Right renal cortex interstitium (tissue), 3 donors: ENCODE measurements at regions not wholly inside any gene's neighbourhood (a gene's known extent, or its start where the extent isn't known, plus 50 kb on each side); places are given as distances from the start of the nearest gene placed in this dataset.
"Not testable (repeated sequence)": the region's sequence is repeated elsewhere in the genome, so short reads cannot be mapped to it uniquely, and the experiment has no call there.

Experiments used
- DNase-seq, 3 donors: peaks; one replicate each; pipeline ENCODE4 v3.0.0-alpha.2; 2013; ENCODE audit warnings: low read depth in 3 of 3, low spot score in 2 of 3

DNA sequence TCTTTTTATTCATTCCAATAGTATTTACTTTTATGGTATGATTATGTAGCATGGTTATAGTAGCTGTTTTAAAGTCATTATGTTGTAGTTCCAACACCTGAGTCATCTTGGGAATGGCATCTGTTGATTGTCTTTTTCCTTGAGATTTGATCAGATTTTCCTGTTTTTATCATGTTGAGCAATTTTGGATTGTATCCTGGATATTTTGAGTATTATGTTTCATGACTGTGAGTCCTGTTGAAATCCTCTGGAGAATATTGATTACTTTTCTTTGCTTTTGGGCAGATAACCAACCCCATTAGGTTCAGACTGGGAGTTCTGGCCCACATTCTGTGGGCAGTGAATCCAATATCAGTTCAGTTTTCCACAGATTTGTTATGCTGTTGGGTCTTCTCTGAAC is 163.2 kb upstream of the SPRED2 start:
- no peak for DNase-seq

DNA sequence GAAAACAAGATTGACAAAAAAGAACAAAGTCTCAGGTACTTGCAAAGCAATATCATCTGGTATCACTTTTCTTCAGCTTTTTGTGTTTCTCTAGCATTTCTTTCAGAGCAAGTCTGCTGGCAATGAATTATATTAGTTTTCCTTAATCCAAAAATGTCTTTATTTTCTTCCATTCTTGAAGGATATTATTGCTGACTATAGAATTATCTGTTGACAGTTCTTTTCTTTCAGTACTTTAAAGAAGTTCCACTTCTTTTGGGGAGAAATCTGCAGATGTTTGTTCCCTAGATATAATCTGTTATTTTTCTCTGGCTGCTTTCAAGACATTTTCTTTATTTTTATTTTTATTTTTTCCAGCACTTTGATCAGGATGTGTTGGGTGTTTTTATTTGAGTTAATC is 161.8 kb upstream of the SPRED2 start:
- no peak for DNase-seq

DNA sequence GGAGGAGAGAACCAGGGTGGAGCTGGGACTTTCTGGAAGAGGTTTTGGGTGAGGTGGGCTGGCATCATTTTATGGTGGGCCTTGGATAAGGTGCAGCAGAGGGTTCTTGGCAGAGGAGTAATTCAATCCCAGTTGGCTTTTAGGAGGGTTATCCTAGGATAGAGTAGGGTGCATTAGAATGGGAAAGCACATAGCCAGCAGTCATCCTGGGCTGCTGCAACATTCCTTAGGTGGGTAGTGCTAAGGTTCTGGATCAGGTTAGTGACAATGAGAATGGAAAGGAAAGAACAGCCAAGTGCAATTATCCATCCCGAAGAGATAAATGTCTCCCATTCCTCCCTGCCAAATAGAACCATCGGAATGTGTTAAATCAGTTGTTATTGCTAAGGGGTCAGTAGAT is 157.3 kb upstream of the SPRED2 start:
- DNase-seq, result no peak

DNA sequence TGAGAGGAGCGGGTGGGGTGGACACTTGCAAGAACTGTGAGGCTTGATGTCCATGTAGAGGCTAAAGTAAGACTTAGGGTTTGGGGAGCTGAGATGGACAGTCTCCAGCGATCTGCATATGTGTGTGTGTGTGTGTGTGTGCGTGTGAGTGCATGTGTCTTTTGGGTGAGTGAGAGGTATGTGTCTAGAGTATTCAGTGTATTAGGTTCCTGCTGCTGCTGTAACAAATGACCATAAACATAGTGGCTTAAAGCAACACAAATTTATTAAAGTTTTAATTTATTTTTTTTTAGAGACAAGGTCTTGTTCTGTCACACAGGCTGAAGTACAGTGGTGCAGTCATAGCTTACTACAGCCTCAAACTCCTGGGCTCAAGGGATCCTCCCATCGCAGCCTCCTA is 155.4 kb upstream of the SPRED2 start:
- no peak for DNase-seq

DNA sequence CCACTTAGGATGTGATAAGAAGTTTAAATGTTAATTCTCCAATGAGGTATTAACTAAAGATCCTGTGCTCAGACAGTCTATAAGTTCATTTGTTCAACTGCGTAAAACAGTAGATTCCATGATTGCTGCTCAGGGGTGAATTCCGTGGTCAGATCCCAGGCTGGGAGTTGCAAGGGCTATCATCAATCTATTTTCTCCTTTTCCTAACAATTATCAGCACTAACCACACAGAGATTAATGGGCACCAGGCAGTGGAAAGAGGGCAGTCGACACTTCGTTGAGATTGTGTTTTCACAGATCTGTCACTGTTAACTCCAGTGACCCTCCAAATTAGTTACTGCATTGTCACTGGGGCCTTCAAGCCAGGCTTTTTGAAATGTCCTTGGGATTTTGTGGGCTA is 154.1 kb upstream of the SPRED2 start:
- no peak for DNase-seq

DNA sequence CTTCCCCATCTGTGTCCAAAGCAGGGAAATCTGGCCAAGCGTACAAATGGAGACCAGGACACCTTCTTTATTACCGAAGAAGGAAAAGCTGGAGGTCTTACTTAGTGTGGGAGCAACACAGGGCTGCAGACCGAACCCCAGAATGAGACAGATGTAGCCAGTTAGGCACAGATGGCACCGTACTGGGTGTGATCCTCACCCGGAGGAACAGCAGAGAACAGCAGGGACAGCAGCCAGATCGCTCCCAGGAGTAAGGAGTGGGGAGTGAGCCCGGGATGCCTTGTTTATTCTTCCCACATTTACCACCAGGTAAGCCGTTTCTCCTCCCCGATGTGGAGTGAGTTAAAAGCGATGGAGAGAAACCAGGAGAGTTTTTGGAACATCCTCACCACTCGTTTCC is 150.7 kb upstream of the SPRED2 start:
- no peak for DNase-seq

DNA sequence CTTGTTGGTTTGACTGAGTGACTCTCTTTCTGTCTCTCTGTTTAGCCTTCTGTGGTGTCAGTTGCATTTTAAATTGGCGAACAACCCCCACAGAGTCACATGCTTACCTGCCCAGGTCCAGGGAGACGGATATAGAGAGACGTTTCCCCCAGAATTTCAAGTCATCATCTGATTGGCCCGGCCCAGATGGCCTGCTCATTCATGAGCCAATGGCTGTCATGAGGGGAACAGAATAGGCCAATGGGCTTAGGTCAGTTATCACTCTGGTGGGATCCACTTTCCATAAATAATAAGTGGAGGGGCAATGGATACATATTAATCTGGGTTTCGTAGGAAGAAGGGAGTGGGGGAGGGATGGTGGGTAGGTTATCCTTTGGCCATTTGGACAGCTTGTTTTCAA is 150.0 kb upstream of the SPRED2 start:
- DNase-seq, result no peak

DNA sequence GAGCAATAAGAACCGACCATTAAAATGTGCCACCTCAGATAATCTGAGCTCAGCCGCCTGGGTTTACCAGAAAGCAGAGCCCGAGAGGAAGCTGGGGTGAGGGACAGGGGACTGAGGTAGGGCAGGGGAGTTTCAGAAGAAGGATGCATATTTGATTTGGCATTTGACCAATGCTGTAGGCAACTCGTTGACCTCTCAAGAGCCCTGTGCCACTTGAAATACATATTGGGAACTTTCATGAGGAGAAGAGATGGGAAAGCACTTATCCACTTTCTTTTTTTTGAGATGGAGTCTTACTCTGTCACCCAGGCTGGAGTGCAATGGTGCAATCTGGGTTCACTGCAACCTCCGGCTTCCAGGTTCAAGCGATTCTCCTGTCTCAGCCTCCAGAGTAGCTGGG is 148.4 kb upstream of the SPRED2 start:
- no peak for DNase-seq

DNA sequence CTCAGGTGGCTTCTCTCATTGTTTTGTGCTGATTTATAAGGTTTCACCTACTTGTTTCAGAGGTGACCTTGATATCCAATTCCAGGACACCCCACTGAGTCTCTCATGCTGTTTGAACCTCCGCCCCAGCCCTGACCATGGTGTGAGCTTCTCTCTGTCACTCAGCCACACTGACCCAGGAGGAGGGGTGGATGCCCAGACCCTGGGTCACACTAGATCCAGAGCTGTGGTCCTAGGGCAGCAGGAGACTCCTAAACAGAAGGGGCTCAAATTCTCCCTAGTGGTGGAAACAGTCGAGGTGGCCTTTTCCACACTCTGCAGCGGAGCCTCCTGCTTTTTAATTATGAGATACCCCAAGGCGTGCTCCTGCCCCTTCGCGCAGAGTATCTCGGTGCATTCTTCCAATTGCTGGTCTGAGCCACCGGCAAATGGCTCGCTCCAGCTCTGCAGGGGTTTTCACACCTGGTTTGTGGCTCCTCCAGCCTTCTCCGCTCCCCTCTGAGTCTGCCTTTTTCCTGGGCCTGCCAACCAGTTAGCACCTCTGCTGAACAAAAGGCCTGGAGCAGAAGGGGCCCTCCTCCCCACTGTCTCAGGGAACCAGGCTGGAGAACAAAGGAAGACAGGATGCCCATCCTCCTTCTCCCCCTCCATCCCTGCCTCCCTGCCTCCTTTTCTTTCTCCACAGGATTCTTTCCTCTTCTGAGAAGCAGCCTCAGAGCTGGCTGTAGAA is 147.3 kb upstream of the SPRED2 start:
- DNase-seq, result no peak

DNA sequence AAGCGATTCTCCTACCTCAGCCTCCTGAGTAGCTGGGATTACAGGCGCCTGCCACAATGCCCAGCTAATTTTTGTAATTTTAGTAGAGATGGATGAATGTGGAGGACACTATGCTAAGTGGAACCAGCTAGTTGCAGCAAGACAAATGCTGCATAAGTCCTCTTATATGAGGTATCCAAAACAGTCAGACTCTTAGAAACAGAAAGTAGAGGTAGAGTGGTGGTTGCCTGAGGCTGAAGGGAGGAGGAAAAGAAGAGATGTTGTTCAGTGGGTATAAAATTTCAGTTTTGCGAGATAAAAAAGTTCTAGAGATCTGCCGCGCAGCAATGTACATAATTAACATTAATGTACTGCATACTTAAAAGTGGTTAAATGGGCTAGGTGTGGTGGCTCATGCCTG is 145.3 kb upstream of the SPRED2 start:
- no peak for DNase-seq

DNA sequence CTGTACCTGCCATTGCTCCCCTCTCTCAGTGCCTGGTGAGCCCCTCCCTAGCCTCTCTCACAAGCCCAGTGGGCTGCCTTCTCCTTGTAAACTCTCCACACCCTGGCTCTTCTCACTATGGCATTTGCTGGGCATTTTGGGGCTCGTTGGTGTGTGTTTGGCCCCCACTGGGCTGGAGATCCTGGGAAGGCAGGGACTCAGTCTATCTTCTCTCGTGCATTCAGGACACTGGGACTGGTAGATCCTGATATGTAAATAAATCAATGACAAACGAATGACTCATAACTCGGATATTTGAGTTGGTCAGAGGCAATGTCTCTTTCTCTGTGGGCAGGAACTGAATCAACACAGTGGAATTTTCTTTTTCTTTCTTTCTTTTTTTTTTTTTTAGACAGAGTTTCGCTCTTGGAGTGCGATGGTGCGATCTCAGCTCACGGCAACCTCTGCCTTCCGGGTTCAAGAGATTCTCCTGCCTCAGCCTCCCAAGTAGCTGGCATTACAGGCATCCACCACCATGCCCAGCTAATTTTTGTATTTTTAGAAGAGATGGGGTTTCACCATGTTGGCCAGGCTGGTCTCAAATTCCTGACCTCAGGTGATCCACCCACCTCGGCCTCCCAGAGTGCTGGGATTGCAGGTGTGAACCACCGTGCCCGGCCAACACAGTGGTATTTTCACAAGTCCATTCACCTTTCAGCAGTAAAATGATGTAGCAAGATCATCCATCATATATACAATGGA is 144.6 kb upstream of the SPRED2 start:
- DNase-seq, result no peak

DNA sequence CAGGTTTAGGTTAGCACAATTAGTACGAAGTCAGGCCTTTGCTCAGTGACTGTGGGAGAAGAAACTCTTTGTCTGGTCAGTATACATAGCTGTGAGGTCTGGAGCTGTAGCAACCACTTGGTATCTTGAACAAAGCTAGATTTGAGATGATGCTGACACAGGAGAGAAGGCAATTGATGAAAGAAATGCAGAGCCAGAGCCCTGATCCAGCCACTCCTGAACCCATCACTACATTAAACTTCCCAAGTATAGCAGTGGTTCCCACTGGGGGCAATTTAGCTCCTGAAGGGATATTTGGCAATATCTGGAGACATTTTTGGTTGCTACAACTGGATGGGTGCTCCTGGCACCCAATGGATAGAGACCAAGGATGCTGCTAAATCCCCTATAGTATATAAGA is 143.9 kb upstream of the SPRED2 start:
- DNase-seq, result no peak

DNA sequence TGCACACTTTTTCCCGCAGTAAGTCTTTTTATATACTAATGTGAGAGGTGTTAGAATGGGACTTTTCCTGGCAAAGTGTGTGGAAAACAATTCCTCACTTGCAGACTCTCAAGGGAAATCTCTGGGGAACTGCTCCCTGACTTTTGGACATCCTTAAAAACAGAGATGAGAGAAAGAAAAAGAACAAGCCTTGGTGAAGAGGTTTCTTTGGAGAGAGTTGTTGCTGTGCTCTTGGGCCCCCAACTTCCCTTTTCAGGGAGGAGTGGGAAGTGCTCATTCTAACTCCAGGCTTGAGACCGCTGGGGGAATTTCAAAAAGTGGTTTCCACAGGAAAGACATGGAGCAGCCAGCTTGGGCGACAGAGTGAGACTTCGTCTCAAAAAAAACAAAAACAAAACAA is 142.6 kb upstream of the SPRED2 start:
- no peak for DNase-seq

DNA sequence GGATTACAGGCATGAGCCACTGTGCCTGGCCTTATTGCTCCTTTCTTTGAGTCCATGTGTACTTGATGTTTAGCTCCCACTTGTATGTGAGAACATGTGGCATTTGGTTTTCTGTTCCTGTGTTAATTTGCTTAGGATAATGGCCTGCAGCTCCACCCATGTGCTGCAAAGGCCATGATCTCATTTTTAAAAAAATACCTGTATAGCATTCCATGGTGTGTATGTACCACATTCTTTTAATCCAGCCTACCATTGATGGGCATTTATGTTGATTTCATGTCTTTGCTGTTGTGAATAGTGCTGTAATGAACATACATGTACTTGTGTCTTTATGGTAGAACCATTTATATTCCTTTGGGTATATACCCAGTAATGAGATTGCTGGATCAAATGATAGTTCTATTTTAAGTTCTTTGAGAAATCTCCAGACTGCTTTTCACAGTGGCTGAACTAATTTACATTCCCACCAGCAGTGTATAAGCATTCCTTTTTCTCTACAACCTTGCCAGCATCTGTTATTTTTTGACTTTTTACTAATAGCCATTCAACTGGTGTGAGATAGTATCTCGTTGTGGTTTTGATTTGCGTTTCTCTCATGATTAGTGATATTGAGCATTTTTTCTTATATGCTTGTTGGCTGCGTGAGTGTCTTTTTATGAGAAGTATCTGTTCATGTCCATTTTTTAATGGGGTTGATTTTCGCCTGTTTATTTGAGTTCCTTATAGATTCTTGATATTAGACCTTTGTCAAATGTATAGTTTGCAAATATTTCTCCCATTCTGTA is 136.4 kb upstream of the SPRED2 start:
- not testable (repeated sequence) for DNase-seq

DNA sequence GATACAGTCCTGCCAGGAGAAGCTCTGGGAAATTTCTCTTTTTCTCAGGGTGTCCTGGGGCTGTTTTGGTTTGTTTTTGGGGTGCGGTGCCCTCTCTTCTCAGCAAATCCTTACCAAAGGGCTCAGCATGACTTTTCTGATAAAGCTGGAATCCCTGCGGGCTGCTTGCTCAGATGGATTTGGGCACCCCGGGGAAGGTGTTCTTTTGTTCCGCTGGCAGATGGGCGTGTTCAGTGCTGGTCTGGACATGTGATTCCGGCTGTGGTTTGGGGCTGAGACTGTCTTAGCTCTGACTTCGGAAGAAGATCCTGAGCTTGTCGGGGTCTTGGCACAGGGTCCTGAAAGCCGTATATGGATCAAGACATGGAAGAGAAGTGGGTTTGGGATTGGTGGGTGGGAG is 134.2 kb upstream of the SPRED2 start:
- no peak for DNase-seq

DNA sequence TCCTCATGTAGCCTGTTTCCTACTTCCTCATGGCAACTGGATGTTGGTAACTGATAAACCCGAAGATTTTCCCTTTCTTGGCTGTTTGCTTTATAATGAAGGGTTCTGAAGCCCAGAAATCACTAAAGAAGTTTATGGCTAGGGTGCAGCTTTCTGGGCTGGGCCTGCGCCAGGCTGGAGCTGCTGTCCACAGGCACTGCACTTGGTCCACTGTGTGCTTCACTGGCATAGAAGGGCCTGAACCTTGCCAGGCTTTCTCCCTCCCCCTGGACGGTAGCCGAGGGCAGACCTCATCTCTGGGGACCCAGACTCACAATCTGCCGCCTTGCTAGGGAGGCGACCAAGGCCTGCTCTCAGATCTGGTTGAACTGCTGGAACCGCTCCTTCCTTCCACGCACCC is 133.3 kb upstream of the SPRED2 start:
- DNase-seq, result no peak

DNA sequence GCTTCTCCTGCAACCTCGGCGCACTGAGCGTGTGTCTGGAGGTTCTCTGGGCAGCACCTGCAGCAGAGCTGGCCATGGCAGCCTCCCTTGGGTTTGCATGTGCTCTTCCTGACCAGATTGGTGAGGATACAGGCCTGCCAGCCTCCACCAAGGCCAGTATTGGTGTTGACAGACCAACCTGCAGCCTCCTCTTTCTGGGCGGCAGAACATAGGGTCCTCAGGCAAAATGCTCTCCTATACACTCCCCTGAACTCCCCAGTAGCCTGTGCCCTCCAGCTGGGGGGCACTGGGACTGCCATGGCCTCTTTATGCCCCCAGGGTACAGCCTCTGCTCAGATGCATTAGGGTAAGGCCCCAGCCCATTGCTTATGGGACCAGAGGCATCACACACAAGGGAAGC is 131.9 kb upstream of the SPRED2 start:
- no peak for DNase-seq

DNA sequence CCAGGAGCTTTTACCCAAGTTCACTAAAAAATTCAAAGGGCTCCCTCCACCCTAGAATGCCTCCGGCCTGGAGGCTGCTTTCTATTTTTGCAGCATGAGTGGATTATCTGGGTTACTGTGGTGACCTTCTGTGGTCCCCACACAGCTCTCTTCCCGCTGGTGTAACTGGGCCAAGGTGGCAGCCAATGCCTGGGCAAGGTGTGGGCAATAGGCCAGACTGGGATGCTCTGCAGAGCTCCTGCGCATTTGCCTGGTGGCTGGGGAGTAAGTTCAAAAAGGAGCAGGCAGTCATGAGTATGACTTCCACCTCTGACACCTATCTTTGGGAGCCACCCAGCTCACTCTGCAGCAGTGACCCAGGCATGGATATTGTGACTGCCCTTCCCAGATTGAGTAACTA is 130.5 kb upstream of the SPRED2 start:
- DNase-seq, result no peak

DNA sequence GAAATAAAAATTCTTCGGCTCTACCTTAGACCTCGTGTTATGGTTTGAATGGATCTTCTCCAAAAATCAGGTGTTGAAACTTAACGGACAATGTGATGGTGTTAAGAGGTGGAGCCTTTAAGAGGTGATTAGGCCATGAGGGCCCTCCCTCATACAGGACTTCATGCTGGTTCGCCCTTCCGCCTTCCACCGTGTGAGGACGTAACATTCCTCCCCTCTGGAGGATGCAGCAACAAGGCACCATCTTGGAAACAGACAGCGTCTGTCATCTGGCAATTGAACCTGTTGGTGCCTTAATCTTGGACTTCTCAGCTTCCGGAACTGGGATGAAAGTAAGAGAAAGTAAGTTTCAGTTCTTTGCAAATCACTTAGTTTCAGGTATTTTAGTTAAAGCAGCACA is 126.3 kb upstream of the SPRED2 start:
- no peak for DNase-seq

DNA sequence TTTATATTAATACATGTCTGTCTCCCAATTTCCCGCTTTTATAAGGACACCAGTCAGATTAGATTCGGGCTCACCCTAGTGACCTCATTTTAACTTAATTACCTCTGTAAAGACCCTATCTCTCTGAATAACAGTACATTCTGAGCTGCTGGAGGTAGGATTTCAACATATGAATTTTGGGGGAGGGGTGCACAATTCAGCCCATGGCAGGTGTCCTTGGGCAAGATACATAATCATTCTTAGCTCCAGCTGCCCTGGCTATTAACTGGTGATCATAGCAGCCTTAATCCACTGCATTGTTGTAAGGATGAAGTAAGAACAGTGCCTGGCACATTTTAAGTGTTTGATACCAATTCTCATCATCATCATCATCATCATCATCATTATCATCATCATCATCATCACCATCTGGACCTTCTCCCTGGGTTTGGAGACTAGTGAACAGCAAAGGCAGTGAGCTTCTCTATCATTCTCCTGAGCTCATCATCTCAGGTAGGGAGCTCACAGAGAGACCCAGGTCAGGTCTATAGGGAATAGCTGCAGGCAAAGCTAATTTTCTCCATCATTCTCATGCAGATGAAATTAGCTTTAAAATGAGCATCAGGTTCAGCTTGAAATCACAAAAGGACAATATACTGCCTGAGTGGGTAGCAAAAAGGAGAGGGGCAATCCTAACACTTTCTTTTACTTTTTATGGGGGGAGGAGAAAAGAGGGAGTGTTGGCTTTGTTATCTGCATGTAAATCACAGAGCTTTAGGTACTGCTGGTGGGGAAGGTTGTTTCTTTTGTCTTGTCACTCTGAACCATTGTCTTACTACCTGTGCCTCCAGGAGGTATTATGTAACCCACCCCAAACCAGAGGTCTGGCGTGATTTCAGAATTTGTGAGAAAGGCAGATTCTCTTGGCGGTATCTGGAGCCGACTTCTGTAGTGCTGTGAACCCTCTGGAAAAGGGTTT is 125.5 kb upstream of the SPRED2 start:
- no peak for DNase-seq
